T-helper 2 cell (primary cell): ENCODE measurements at regions not wholly inside any gene's neighbourhood (a gene's known extent, or its start where the extent isn't known, plus 50 kb on each side); places are given as distances from the start of the nearest gene placed in this dataset.

Experiments
- DNase-seq, 5 experiments: peaks; one replicate each; pipeline versions ENCODE4 v3.0.0 to v3.0.0-alpha.2; 2012 to 2022

DNA sequence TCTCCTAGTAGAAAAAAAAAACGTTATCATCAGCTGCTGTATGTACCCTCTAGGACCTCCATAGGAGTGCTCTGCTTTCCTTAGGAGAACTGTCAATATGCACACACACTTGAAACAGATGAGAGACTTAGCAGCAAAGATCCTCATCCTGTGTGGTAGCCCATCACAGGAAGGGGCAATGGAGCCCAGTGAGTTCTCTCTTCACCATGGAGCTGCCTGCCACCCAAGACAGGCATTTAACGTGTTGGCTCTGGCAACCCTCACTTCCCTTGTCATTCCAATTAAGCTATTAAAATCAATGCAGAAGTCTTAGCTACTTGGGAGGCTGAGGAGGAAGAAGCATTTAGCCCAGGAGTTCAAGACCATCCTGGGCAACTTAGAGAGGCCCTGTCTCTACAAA is 64.8 kb upstream of the PLEKHA5 start:
- no peak for DNase-seq

DNA sequence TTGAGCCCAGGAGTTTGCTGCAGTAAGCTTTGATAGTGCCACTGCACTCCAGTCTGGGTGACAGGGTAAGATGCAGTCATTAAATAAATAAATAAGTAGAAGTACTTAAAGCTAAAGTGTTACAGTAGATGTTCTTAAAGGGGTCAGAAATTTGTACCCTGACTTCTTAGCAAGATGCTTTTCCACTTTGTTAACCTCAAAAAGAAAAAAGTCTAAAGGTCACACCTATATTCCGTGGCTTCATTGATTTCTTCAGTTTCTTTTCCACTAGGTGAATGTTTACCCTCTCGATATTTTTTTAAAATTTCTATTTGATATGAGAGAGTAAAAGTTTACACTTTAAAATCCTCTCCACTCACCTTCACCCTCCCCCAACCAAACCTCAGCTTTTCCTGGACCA is 64.3 kb upstream of the PLEKHA5 start:
- no peak for DNase-seq

DNA sequence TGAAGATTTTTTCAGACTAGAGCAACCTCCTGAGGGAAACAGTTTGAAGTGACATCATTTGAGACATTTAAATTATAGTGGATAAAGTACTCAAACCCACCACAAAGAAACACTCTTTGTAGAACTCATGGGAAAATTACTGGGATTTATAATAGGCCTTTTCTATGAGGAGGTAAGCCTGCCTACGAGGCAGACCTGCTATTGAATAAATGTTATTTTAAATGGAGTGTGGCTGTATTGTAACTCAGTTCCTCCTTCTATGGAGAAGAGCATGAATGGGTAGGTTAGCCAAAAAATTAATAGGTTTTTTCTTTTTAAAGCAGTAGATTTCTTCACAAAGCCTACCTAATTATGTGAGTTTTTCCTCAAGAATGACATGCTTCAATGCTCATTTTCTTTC is 63.7 kb upstream of the PLEKHA5 start:
- no peak for DNase-seq

DNA sequence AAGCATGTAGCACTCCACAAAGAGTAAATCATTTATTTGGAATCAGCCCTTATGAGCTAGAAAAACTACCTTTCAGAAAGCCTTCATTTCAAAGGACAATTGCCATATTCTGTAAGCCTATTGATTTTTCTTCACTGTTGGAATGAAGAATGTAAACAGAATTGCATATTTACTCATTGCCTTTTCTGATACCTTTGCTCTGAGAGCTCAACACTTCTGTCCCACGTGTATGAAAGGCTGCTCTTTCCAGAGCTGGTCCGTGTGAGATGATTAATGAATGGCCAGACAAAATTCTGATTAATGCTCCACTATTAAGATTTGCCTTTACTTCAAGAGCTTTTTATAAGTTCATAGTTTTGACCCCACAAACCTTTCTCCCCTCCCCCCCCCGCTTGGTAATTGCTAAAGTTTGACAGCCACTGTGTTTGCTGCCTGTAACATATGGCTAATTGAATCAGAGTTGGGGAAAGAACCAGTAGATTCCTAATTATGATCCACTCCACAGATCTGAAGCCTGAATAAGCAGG is 63.0 kb upstream of the PLEKHA5 start:
- DNase-seq: no peak

DNA sequence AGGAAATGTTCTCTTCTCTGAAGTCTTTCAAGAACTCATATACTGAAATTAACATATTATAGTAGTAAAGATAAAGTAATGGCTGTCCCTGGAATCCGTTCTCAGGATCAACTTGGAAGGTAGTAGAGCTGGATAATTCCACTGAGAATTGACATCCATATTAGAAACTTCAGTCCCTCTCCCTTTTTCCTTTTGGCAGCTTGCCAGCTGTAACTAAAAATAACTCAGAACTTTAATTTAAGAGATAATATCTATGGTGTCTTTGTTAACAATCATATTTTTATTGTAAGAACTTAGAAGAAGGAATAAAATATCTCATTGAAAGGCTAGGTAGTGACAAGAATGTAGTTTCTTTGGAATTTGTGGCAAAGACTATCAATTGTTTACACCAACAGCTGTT is 61.4 kb upstream of the PLEKHA5 start:
- DNase-seq: no peak

DNA sequence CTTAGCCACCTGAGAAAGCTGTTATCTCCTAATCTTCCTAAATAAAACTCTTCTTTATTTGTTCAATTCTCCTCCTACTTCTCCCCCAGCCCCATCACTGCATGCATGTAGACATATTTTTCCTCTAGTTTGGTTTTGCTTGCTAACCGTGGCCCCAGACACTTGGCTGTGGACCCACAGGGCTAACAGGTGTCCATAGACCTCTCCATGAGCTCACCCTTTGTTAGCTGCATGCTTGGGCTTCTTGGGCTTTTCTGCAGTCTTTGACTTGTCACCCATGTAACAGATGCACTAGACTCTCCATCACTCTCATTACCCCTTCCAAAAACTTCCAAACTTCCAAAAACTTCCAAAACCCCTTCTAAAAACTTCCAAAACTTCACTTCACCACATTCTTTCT is 59.2 kb upstream of the PLEKHA5 start:
- no peak for DNase-seq

DNA sequence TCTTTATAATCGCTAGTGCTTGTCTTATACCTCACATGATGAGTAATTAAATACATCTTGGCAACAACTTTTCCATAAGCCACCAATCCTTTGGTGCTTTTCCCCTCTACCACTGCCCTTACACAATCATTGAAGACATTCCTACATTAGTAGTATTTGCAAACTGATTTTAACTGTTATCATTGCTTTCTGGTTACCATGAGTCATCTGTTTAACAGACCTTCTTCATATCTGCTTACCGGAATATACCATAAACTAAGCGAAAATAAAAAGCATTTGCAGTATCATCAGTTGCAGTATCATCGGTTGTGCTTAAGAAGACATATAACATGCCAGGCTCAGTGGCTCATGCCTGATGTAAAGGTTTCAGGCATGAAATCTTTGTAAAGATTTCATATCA is 54.8 kb upstream of the PLEKHA5 start:
- DNase-seq: no peak

DNA sequence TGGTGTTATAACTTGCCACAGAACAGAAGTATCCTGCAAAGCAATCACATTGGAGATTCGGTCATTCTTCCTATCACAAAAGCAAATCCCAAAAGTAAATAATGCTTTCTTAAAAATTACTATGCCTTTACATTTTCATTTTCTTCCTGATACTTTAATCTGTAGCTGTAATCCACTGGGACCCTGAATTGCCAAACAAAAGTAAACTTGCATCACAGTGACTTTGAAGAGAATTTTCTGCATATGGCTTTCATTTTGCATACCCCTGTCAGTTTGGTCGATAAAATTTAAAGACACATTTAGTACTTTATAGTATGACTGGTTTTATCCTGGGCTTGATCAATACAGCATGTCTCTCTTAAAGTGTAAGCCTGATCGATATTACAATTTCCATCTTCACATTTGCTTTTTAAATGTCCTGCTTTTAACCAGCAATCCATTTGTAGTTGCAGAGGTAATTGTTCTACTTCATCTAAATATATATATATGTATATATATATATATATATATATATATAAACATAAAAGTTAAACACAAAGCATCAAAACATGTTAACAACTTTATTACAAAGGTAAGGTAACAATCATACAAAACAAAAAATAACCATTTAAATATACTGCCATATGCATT is 53.7 kb upstream of the PLEKHA5 start:
- DNase-seq: no peak
